ENCODE measurements at regions not wholly inside any gene's neighbourhood (a gene's known extent, or its start where the extent isn't known, plus 50 kb on each side); places are given as distances from the start of the nearest gene placed in this dataset.
"Not testable (repeated sequence)": the region's sequence is repeated elsewhere in the genome, so short reads cannot be mapped to it uniquely, and the experiment has no call there.

GRCh38 chr20:12095180-12095920 is 177.7 kb downstream of the BTBD3 start:
- Mint-ChIP-seq H3K27ac (no peak overlapping the region), H3K4me3 (no peak overlapping the region), H3K4me1 (ENCODE audit: low read depth) (peaks cover 13% of the 10 kb centered on the region), H3K36me3 (ENCODE audit: low read depth) (no peaks in the 10 kb centered on the region), H3K27me3 (no peaks in the 10 kb centered on the region), H3K9me3 (no peaks in the 10 kb centered on the region)
- intact Hi-C loops (cut with micrococcal nuclease), result no loop called here

- no peaks in the 10 kb centered on the region for H3K36me3 Mint-ChIP-seq (ENCODE audit: low read depth)
- H3K9me3 Mint-ChIP-seq, result no peaks in the 10 kb centered on the region
- intact Hi-C loops (cut with micrococcal nuclease), result no loop called here
- H3K4me3 Mint-ChIP-seq, result no peak overlapping the region
- no peak overlapping the region for H3K27ac Mint-ChIP-seq
- peaks cover under 1% of the 10 kb centered on the region for H3K4me1 Mint-ChIP-seq (ENCODE audit: low read depth)
- H3K27me3 Mint-ChIP-seq, result no peaks in the 10 kb centered on the region
Measured at GRCh38 chr20:12098421-12098820, 180.7 kb downstream of the BTBD3 start.

- H3K9me3 Mint-ChIP-seq, result peaks cover 13% of the 10 kb centered on the region
- H3K4me1 Mint-ChIP-seq (ENCODE audit: low read depth), result no peaks in the 10 kb centered on the region
- H3K4me3 Mint-ChIP-seq, result no peak overlapping the region
- no peaks in the 10 kb centered on the region for H3K27me3 Mint-ChIP-seq
- H3K36me3 Mint-ChIP-seq (ENCODE audit: low read depth), result no peaks in the 10 kb centered on the region
- no peak overlapping the region for H3K27ac Mint-ChIP-seq
- intact Hi-C loops (cut with micrococcal nuclease), result no loop called here
Measured at GRCh38 chr20:12108846-12109245, 191.2 kb downstream of the BTBD3 start.

- H3K36me3 Mint-ChIP-seq (ENCODE audit: low read depth), result no peaks in the 10 kb centered on the region
- H3K4me1 Mint-ChIP-seq (ENCODE audit: low read depth), result no peaks in the 10 kb centered on the region
- H3K27ac Mint-ChIP-seq, result no peak overlapping the region
- intact Hi-C loops (cut with micrococcal nuclease), result no loop called here
- H3K9me3 Mint-ChIP-seq, result peaks cover 13% of the 10 kb centered on the region
- H3K27me3 Mint-ChIP-seq, result no peaks in the 10 kb centered on the region
- H3K4me3 Mint-ChIP-seq, result no peak overlapping the region
Measured at GRCh38 chr20:12110274-12110673, 192.6 kb downstream of the BTBD3 start.

- Mint-ChIP-seq H3K27ac (no peak overlapping the region), H3K4me1 (ENCODE audit: low read depth) (no peaks in the 10 kb centered on the region), H3K9me3 (peaks cover 13% of the 10 kb centered on the region), H3K27me3 (no peaks in the 10 kb centered on the region), H3K4me3 (no peak overlapping the region), H3K36me3 (ENCODE audit: low read depth) (no peaks in the 10 kb centered on the region)
- intact Hi-C loops (cut with micrococcal nuclease), result no loop called here
Measured at GRCh38 chr20:12110711-12111110, 193.0 kb downstream of the BTBD3 start.

- H3K36me3 Mint-ChIP-seq (ENCODE audit: low read depth), result no peaks in the 10 kb centered on the region
- H3K27ac Mint-ChIP-seq, result no peak overlapping the region
- H3K27me3 Mint-ChIP-seq, result no peaks in the 10 kb centered on the region
- H3K9me3 Mint-ChIP-seq, result peaks cover 12% of the 10 kb centered on the region
- H3K4me3 Mint-ChIP-seq, result no peak overlapping the region
- intact Hi-C loops (cut with micrococcal nuclease), result no loop called here
- no peaks in the 10 kb centered on the region for H3K4me1 Mint-ChIP-seq (ENCODE audit: low read depth)
Measured at GRCh38 chr20:12111431-12112088, 193.9 kb downstream of the BTBD3 start.

- Mint-ChIP-seq H3K27ac (no peak overlapping the region), H3K36me3 (ENCODE audit: low read depth) (no peaks in the 10 kb centered on the region), H3K9me3 (peaks cover 7% of the 10 kb centered on the region), H3K4me3 (no peak overlapping the region), H3K4me1 (ENCODE audit: low read depth) (no peaks in the 10 kb centered on the region), H3K27me3 (no peaks in the 10 kb centered on the region)
- intact Hi-C loops (cut with micrococcal nuclease), result no loop called here
Measured at GRCh38 chr20:12112089-12112474, 194.4 kb downstream of the BTBD3 start.

GRCh38 chr20:12112665-12113064 is 195.0 kb downstream of the BTBD3 start:
- no peak overlapping the region for H3K27ac Mint-ChIP-seq
- peaks cover 1% of the 10 kb centered on the region for H3K9me3 Mint-ChIP-seq
- H3K4me3 Mint-ChIP-seq, result no peak overlapping the region
- no peaks in the 10 kb centered on the region for H3K36me3 Mint-ChIP-seq (ENCODE audit: low read depth)
- no peaks in the 10 kb centered on the region for H3K4me1 Mint-ChIP-seq (ENCODE audit: low read depth)
- intact Hi-C loops (cut with micrococcal nuclease), result no loop called here
- no peaks in the 10 kb centered on the region for H3K27me3 Mint-ChIP-seq

GRCh38 chr20:12113075-12113467 is 195.4 kb downstream of the BTBD3 start:
- no peak overlapping the region for H3K4me3 Mint-ChIP-seq
- no peaks in the 10 kb centered on the region for H3K4me1 Mint-ChIP-seq (ENCODE audit: low read depth)
- no peaks in the 10 kb centered on the region for H3K9me3 Mint-ChIP-seq
- H3K36me3 Mint-ChIP-seq (ENCODE audit: low read depth), result no peaks in the 10 kb centered on the region
- no peaks in the 10 kb centered on the region for H3K27me3 Mint-ChIP-seq
- H3K27ac Mint-ChIP-seq, result no peak overlapping the region
- intact Hi-C loops (cut with micrococcal nuclease), result no loop called here

- intact Hi-C loops (cut with micrococcal nuclease), result no loop called here
- H3K27ac Mint-ChIP-seq, result no peak overlapping the region
- H3K36me3 Mint-ChIP-seq (ENCODE audit: low read depth), result no peaks in the 10 kb centered on the region
- H3K9me3 Mint-ChIP-seq, result peaks cover 2% of the 10 kb centered on the region
- H3K4me1 Mint-ChIP-seq (ENCODE audit: low read depth), result no peaks in the 10 kb centered on the region
- no peaks in the 10 kb centered on the region for H3K27me3 Mint-ChIP-seq
- no peak overlapping the region for H3K4me3 Mint-ChIP-seq
Measured at GRCh38 chr20:12113468-12114371, 196.0 kb downstream of the BTBD3 start.

GRCh38 chr20:12129114-12129513 is 211.4 kb downstream of the BTBD3 start:
- H3K36me3 Mint-ChIP-seq (ENCODE audit: low read depth); H3K4me1 Mint-ChIP-seq (ENCODE audit: low read depth); H3K27ac Mint-ChIP-seq; H3K9me3 Mint-ChIP-seq; H3K4me3 Mint-ChIP-seq; intact Hi-C loops (cut with micrococcal nuclease); H3K27me3 Mint-ChIP-seq: not testable (repeated sequence)

GRCh38 chr20:12129532-12129931 is 211.8 kb downstream of the BTBD3 start:
- H3K9me3 Mint-ChIP-seq; H3K36me3 Mint-ChIP-seq (ENCODE audit: low read depth); H3K4me1 Mint-ChIP-seq (ENCODE audit: low read depth); H3K4me3 Mint-ChIP-seq; intact Hi-C loops (cut with micrococcal nuclease); H3K27me3 Mint-ChIP-seq; H3K27ac Mint-ChIP-seq: not testable (repeated sequence)

GRCh38 chr20:12130781-12131180 is 213.1 kb downstream of the BTBD3 start:
- no peaks in the 10 kb centered on the region for H3K27me3 Mint-ChIP-seq
- intact Hi-C loops (cut with micrococcal nuclease), result no loop called here
- H3K4me1 Mint-ChIP-seq (ENCODE audit: low read depth), result no peaks in the 10 kb centered on the region
- no peak overlapping the region for H3K4me3 Mint-ChIP-seq
- no peaks in the 10 kb centered on the region for H3K9me3 Mint-ChIP-seq
- H3K36me3 Mint-ChIP-seq (ENCODE audit: low read depth), result no peaks in the 10 kb centered on the region
- no peak overlapping the region for H3K27ac Mint-ChIP-seq

- no peaks in the 10 kb centered on the region for H3K27me3 Mint-ChIP-seq
- no peak overlapping the region for H3K4me3 Mint-ChIP-seq
- no peaks in the 10 kb centered on the region for H3K36me3 Mint-ChIP-seq (ENCODE audit: low read depth)
- peaks cover 9% of the 10 kb centered on the region for H3K9me3 Mint-ChIP-seq
- H3K4me1 Mint-ChIP-seq (ENCODE audit: low read depth), result no peaks in the 10 kb centered on the region
- intact Hi-C loops (cut with micrococcal nuclease), result no loop called here
- no peak overlapping the region for H3K27ac Mint-ChIP-seq
Measured at GRCh38 chr20:12133553-12133952, 215.9 kb downstream of the BTBD3 start.
